HL-60/S4 treated with retinoic acid at 250 ng/mL for 4 days and 3 days (cell line): ENCODE measurements at regions not wholly inside any gene's neighbourhood (a gene's known extent, or its start where the extent isn't known, plus 50 kb on each side); places are given as distances from the start of the nearest gene placed in this dataset.
"Not testable (repeated sequence)": the region's sequence is repeated elsewhere in the genome, so short reads cannot be mapped to it uniquely, and the experiment has no call there.

Experiments used
- in situ Hi-C: fragments of 300-500 bp; cut with MboI; formaldehyde crosslinking; loops from 2 replicates; pipeline ENCODE4 v1.7.0; 2022; ENCODE audit warnings: low sequenced_read_pairs

DNA sequence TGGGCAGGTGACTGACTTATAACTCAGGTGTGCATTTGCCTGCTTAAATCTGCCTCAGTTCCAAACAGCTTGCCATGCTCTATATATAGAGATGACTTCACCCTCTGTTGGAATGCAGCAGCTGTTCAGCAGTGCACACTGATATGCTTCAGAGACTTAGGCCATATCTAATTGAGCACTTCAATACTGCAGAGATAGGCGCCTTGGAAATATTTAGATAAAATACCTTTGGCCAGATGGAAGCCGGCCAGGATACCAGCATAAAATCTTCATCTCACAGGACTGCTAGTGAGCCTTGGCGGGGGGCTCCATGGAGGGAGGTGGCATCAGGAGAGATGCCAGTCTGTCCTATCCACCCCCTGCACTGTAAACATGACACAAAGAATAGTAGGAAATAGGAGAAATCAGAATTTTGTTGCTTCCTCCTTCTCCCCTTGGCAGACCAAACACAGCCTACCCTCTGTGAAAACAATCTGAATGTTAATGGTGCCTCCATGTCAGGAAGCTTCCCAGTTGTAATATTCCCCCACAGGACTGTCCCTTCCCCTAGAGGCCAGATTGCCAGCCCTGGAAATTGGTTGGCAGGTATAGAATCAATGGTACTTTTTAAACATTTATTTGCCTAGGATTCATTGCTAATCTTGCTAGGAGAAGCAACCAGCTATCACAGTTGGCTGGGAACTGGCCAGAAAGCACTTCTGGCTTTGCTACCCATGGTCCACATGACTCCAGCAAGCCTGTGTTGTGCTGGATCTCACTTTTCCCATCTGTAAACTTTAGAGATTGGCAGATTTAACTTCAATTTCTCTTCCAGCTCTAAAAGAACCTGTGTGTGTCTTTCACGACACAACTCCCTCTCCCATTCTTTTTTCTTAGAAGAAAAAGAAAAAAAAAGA lies 215.5 kb upstream of the KCNMB2 start:
- in situ Hi-C loops: no loop called here

DNA sequence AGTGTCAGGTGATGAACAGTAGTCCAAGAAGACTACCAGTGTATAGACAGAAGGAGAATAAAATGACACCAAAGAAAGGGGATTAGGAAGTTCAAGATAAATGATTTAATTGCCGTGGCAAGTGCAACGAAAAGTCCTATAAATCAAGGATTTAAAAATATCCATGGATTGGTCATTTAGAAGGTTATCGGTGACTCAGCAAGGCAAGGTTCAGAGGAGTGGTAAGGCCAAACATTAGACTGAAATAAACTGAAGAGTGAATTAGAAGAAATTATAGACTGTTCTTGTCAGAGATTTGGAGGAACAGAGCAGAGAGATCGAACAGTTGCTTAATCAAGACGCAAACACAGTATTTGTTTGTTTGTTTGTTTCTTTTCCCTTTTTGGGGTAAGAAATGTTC lies 211.9 kb upstream of the KCNMB2 start:
- in situ Hi-C loops: no loop called here

DNA sequence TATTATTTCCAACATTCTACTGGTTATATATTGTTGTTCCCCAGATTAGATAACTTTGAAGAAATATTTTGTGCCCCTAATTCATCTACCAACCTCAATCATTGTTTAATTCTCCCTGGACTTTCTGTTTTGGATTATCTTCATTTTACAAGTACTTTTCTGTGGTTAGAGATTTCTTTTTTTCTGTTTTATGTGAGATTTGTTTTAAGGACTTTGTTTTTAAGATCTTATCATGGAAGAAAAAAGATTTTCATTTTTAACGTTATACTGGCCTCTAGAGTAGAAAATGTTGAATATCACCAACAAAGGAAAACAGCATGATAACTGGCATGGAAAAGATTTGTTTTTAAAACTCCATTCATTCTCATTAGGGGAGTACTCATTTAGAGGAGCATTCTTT lies 210.9 kb upstream of the KCNMB2 start:
- in situ Hi-C loops: no loop called here

DNA sequence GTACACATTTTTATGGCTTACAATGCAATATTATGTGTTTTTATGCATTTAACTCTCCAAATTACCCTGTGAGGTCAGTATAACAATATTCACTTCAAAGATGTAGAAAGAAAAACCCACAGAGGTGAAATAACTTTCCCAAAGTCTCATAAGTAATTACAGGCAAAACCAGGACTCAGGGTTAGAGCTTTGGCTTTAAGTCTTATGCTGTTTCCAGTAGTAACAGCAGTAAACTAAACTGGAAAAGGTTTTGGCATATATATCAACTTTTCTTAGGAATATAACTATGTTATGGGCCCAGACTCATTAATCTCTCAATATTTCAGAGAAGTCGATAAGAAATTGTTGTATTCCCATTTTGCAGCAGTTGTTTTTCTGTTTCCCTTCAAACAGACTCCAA lies 206.3 kb upstream of the KCNMB2 start:
- in situ Hi-C loops: no loop called here

DNA sequence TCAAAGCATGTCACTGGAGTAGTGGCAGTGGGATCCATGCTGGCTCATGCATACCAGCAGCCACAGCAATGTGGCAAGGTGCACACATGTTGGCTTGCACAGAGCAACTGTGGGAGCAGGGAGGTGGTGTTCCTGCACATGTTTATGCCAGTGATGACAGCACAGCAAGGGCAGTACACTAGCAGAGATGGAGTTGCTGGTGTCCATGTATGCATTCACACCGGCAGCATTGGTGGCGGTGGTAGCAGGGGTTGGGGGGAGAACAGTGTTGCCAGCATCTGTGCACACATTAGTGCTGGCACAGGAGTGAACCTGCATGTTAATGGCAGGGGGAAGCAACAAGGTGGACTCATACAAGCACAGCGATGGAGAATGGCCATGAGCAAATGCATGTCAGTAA lies 202.0 kb upstream of the KCNMB2 start:
- in situ Hi-C loops: no loop called here

DNA sequence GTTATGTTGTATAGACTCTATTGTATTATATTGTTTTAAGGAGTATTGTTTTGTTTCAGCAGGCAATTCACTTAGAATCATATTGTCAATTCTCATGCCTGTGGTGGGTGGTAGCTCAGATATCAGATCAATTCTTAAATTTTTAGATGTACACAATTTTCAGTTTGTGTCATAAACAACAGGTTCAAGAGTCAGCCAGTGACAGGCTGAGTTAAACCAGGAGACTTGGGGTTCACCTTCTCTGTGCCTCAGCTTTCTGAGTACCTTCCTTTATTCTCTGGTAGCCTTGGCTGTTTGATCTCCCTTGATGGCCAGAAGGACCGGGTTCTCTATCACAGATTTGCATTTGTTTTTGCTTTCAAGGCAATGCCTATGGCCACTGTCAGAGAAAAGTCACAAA lies 199.9 kb upstream of the KCNMB2 start:
- in situ Hi-C loops: no loop called here

DNA sequence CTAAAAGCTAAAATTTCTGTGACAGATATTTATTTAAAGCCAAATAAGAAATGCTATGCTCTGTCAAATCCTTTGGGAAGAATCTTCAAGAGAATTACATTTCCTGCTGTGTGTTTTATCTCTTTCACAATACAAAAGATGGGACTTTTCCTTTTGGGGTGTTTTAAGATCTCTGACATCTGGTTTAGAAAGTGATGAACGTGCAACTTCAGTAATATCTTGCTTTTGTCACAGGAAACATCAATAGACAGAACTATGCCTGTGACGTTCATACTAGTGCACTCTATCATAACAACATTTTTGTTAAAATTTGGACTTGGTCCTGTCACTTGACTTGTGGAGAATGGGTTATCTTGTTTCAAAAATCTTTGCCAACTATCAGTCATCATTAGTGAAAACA lies 195.7 kb upstream of the KCNMB2 start:
- in situ Hi-C loops: no loop called here

DNA sequence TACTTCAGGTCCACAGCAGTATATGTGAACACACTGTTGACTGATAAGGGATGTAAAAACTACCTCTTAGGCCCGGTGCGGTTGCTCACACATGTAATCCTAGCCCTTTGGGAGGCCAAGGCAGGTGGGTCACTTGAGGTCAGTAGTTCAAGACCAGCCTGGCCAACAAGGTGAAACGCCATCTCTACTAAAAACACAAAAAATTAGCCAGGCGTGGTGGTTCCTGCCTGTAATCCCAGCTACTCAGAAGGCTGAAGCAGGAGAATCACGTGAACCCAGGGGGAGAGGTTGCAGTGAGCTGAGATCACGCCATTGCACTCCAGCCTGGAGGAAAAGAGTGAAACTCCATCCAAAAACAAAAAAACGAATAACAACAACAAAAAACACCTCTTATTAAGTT lies 194.6 kb upstream of the KCNMB2 start:
- in situ Hi-C loops: no loop called here

DNA sequence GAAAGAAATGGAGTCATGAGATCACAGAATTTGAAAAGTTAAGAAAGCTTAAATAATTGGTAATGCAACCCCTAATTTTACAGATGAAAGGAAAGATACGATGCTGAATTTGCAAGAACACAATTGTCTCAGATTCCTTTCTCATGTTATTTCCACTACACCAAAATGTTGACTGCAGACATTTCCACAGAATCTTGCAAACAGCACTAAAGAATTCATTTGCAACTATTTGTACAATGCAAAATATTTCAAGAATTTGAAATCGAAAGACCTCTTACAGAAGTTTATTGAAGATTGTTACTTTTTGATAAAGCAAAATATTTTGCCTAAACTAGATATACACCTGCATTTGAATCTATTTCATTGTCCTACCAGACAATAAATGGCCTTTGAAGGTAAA lies 194.1 kb upstream of the KCNMB2 start:
- in situ Hi-C loops: no loop called here

DNA sequence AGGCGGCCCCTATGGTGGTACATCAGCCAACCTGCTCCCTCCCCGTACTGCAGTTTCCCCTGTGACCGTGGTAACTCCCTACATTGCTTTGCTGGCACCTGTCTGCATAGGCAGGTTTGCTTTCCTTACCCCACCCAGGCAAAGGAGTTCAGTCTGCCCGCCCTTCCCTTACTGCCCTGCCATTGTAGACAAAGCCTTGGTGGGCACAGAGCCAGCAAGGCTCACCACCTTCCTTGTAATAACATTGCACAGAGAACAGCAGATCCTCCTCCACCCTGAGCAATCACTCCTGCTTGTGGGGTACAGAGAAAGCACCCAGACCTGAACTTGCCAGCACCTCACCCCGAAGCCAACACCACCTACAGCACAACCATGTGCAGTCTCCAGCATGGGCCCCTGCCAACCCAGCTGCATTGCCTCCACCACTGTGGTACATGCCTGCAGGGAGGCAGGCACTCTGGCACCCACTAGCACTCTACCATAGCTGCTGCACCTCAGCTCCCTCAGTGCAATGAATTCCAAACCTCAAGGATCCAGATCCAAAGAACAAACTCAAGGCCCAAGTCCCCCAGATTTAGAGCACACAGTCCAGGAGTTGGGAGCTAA lies 192.7 kb upstream of the KCNMB2 start:
- in situ Hi-C loops: no loop called here

DNA sequence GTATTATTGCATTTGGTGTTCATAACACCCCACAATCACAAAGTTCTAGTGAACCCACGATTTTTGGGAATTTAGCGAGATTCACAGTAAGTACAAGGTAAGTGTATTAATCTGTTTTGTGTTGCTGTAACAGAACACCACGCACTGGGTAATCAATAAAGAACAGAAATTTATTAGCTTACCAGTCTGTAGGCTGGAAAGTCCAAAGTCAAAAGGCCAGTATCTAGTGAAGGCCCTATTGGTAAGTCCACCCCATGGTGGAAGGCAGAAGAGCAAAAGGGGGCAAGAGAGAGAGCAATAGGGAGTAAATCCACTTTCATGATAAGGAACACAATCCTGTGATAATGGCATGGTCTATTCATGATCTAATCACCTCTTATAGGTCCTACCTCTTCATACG lies 190.3 kb upstream of the KCNMB2 start:
- in situ Hi-C loops: no loop called here

DNA sequence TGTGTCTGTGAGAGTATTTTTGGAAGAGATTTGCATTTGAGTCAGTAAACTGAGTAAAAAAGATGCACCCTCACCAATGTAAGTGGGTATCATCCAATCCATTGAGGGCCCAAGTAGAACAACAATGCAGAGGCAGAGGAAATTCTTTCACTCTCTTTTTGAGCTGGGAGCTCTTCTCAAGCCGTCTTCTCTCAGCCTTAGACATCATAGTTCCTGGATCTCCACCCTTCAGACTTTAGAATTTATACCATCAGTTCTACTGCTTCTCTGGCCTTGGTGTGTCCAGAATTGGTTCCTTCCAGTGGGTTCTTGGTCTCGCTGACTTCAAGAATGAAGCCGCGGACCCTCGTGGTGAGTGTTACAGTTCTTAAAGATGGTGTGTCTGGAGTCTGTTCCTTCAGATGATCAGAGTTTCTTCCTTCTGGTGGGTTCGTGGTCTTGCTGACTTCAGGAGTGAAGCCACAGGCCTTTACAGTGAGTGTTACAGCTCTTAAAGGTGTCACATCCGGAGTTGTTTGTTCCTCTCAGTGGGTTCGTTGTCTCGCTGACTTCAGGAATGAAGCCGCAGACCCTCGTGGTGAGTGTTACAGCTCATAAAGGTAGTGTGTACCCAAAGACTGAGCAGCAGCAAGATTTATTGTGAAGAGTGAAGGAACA lies 187.5 kb upstream of the KCNMB2 start:
- in situ Hi-C loops: not testable (repeated sequence)

DNA sequence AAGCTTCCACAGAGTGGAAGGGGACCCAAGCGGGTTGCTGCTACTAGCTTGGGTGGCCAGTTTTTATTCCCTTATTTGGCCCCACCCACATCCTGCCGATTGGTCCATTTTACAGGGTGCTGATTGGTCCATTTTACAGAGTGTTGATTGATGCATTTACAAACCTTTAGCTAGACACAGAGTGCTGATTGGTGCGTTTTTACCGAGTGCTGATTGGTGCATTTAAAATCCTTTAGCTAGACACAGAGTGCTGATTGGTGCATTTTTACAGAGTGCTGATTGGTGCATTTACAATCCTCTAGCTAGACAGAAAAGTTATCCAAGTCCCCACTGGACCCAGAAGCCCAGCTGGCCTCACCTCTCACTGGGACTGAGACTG lies 187.0 kb upstream of the KCNMB2 start:
- in situ Hi-C loops: not testable (repeated sequence)

DNA sequence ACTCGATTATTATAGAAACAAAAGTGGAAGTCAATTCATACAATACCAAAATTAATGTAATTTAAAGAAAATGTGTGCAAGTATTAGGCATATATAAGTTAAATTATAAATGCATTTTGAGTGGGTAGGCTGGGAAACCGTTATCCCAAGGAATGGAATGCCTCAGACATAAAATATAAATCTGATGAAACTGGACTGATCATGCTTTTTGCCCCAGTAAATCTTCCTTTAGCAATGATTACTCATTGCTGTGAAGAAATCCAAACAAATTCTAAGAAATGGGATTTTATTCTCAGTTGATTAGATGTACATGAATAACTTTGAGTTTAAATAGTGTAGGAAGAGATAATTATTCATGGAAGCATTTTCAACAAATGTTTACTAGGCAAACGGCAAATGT lies 185.5 kb upstream of the KCNMB2 start:
- in situ Hi-C loops: no loop called here

DNA sequence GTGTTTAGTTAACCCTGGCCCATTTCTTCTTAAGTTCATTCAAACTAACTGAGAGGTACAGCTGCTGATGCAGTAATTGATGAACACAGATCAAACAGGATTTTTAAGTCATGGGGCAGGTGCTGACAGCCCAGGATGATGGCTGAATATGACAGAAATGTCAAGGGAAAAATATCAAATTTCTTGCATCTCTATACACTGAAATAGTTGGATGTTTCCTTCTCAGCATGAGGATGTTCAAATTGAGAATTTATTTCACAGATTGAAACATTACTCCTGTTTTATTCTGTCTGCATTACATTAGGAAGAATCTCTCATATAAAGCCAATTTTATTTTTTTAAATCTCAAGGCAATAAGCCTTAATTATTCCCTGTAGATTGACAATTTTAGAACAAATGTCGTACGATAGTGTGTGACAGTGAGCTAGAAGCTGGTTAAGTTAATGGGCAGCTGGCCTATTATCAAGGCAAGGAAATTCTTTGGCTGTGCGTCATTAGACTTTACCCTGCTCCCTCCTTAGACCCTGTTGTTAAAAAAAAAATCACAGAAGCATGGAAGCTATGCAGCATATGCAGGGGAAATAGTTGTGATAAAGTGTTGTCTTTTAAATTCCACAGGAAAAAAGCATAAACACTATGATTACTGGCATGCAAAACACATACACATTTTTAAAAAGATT lies 183.8 kb upstream of the KCNMB2 start:
- in situ Hi-C loops: no loop called here

DNA sequence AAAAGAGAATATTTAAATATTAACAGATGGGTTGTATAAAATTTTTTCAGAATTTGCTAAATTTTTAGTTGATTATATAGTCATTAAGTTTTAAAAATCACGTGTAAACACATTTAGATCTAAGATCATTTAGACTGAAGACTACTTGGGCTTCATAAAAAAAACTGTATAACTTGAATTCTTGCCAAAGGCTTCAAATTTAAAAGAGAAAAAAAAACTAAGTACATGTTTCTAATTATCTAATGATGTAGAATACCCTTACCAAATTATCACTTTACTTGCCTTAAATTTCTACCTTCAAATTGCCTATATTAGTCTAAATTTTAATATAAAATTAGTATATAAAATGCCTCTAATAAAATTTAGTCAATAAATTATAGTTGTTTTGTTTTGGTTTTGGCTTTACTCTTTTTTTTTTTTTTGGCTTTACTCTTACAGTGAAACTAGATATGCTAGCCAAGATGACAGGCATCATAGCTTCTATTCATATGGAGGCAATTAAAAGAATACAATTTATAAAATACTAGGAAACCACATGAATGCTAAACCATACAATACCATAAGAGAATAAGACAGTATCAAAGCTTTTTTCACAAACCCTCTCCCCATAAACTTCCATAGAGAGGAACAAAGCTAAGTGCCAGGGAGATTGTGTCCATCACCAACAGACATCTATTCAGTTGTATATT lies 183.1 kb upstream of the KCNMB2 start:
- in situ Hi-C loops: no loop called here

DNA sequence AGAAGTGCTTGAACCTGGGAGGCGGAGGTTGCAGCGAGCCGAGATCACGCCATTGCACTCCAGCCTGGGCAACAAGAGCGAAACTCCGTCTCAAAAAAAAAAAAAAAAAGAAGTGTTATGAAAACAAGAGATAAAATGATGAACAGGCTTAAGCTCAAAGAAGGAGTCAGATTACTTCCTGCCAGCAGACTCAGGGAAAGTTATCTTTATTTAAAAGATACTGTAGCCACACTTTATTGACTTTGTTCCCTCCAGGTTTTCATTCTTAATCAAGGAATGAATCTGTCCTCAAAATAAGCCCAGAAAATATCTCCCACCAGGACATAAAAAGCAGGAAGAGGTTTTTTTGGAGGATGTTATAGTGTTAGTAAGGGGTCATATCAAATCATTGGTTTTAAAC lies 176.5 kb upstream of the KCNMB2 start:
- in situ Hi-C loops: no loop called here

DNA sequence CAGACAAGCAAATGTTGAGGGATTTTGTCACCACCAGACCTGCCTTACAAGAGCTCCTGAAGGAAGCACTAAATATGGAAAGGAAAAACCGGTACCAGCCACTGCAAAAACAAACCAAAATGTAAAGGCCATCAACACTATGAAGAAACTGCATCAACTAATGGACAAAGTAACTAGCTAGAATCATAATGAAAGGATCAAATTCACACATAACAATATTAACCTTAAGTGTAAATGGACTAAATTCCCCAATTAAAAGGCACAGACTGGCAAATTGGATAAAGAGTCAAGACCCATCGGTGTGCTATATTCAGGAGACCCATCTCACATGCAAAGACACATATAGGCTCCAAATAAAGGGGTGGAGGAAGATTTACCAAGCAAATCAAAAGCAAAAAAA lies 173.2 kb upstream of the KCNMB2 start:
- in situ Hi-C loops: not testable (repeated sequence)

DNA sequence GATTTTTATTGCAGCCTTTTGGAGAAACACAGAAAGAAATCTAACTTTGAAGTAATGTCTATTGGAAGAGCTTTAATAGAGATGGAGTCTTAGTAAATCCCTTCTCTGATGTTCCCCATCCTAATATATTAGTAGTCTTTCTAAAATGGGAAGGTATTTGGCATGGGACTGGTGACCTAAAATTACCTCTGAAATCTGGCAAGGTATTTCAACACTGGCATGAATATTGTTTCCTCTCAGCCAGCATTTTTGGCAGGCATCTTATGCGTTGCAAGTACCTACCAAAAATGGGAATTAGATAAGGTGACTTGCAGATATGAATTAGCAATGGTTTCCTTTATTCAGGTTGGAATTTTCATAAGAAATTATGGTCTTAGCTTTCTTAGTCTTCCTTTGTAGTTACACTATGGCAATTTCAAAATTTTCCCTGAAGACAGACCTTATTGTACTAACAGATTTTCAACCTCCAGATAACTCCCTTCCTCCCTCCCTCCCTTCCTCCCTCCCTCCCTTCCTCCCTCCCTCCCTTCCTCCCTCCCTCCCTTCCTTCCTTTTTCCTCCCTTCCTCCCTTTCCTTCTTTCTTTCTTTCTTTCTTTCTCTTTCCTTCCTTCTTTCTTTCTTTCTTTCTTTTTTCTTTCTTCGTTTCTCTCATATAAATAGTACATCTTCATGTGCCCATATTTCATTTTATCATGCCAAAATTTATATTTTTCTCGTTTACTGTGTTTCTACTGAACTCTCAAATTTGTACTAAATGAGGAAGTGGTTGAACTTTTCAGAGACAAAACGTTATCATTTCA lies 168.2 kb upstream of the KCNMB2 start:
- in situ Hi-C loops: no loop called here

DNA sequence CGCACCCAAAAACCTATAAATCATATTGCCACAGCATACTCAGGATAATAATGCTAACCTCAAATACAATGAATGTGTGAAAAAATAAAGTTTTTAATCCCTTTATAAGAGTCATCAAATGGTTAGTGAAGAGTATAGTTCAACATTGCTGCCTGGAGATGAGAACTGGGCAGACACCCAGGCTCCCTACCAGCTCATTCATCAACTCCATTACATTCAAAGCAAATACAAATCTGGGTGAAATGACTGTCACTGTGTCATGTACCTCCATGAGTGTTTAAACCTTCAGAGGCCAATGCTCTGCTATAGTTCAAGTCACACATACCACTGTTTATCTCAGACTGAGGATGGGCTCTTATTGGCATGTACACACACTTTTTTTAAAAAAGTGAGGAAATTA lies 167.2 kb upstream of the KCNMB2 start:
- in situ Hi-C loops: no loop called here
